KOPT-K1 (cell line): ENCODE measurements at regions not wholly inside any gene's neighbourhood (a gene's known extent, or its start where the extent isn't known, plus 50 kb on each side); places are given as distances from the start of the nearest gene placed in this dataset.
"Not testable (repeated sequence)": the region's sequence is repeated elsewhere in the genome, so short reads cannot be mapped to it uniquely, and the experiment has no call there.

Experiments
- H3K27ac ChIP-seq: fragments of 200-600 bp; sonication (generic); 2 replicates; pipeline ENCODE4 v1.5.1; 2016; ENCODE audit warnings: antibody characterized with exemption, mild to moderate bottlenecking, low read depth, low read length; ENCODE audit not compliant: poor library complexity, severe bottlenecking
- H3K36me3 ChIP-seq: fragments of 200-600 bp; sonication (generic); 2 replicates; pipeline ENCODE4 v1.5.1; 2017; ENCODE audit warnings: antibody characterized with exemption, mild to moderate bottlenecking, low read length, moderate library complexity; ENCODE audit not compliant: insufficient read depth
- H3K9me3 ChIP-seq: fragments of 200-600 bp; sonication (generic); 2 replicates; pipeline ENCODE4 v1.5.1; 2017; ENCODE audit warnings: antibody characterized with exemption, low read length, mild to moderate bottlenecking; ENCODE audit not compliant: insufficient read depth, poor library complexity, severe bottlenecking

DNA sequence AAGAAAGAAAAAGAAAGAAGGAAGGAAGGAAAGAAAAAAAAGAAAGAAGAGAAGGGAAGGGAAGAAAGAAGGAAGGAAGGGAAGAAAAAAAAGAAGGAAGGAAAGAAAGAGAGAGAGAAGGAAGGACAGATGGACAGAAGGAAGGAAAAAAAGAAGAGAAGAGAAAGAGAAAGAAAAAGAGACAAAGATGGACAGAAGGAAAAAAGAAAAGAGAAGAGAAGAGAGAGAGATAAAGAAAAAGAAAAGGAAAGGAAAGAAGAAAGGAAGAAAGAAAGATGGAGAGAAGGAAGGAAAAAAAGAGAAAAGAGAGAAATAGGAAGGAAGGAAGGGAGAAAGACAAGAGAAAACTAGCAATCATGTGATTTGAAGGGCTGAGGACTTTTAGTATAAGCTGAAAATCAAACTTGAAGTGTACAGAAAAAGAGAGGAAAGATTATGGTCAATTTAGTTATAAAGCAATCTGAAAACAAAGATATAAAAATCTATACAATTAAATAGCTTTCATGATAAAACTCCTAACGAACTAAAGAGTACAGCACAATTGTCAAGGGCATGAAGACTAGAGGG is 115.3 kb downstream of the LTN1 start:
- Histone ChIP-seq H3K9me3 (no peaks in the 10 kb centered on the region), H3K36me3 (peaks cover 43% of the 10 kb centered on the region), H3K27ac (no peak overlapping the region)

DNA sequence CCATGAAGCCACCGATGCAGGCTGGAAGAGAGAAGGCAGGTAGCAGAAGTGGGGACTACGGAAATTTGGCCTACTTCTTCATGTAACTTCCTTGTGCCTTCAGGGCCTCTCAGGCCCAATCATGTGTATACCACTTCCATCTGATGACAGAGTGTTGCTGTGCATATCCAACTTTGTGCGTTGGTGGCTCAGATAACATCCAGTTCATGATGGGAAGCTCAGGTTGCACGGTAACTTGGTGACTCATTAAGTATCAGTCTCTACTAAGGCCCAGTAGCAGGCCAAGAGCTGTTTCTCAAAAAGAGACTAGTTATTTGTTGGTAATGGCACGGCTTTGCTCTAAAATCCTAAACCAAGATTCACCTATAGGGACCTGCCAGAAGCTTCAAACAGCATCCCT is 117.6 kb downstream of the LTN1 start:
- no peaks in the 10 kb centered on the region for H3K9me3 ChIP-seq
- peaks cover 32% of the 10 kb centered on the region for H3K36me3 ChIP-seq
- no peak overlapping the region for H3K27ac ChIP-seq

GRCh38 chr21:28872218-28872617 is 120.5 kb downstream of the LTN1 start:
- H3K9me3 ChIP-seq = no peaks in the 10 kb centered on the region
- H3K27ac ChIP-seq = no peak overlapping the region
- peaks cover 32% of the 10 kb centered on the region for H3K36me3 ChIP-seq

GRCh38 chr21:28871388-28872010 is 121.2 kb downstream of the LTN1 start:
- H3K9me3 ChIP-seq = no peaks in the 10 kb centered on the region
- H3K36me3 ChIP-seq = peaks cover 30% of the 10 kb centered on the region
- no peak overlapping the region for H3K27ac ChIP-seq

GRCh38 chr21:28867401-28867800 is 125.3 kb downstream of the LTN1 start:
- H3K27ac ChIP-seq = no peak overlapping the region
- H3K36me3 ChIP-seq = peaks cover 4% of the 10 kb centered on the region; the same call in 1 of the 2 replicates
- H3K9me3 ChIP-seq = no peaks in the 10 kb centered on the region

DNA sequence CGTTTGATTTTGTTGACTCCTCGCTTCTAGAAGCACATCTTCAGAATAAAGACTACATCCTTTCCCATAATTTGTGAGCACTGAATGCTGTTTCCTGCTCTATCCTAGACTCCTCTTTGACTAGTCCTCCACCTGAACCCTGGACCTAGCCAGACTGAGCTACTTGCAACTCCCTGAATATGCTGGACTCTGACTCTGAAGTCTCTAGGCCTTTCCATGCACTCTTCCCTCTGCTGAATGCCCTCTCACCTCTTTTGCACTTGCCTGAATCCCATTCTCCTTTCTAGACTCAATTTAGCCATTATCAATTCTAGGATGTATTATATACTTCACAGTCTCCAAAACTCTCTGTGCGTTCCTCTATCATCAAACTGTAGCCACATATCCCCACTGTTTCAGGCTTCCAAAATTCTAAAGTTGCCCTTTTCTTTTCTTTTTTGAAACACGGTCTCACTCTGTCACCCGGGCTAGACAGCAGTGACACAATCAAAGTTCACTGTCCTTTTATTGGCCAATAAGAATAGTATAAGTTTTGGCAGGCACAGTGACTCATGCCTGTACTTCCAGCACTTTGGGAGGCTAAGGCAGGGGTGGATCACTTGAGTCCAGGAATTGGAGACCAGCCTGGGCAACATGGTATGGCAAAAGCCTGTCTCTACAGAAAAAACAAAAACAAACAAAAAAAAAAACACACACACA is 127.0 kb downstream of the LTN1 start:
- no peaks in the 10 kb centered on the region for H3K36me3 ChIP-seq
- no peaks in the 10 kb centered on the region for H3K9me3 ChIP-seq
- H3K27ac ChIP-seq = no peak overlapping the region

- H3K27ac ChIP-seq = no peak overlapping the region
- H3K9me3 ChIP-seq = no peaks in the 10 kb centered on the region
- no peaks in the 10 kb centered on the region for H3K36me3 ChIP-seq
Observed at GRCh38 chr21:28858424-28858823, 134.3 kb downstream of the LTN1 start.

DNA sequence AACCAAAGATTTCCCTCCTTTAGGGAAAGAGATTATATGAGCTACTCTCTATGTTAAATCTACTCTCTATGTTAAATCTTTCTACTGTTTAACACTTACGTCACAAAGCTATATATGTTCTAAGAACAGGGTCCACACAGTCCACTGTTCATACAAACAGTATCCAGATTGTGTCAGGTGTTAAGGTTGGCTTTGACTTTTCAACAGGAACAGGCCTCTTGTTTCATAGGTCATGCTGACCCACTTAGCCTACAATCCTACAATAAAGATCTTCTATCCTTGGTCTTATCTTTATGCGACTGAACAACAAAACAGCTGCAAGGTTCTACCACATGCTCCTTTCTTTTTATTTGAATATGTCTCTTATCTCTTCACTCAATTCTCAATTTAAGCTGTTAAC is 134.9 kb downstream of the LTN1 start:
- no peaks in the 10 kb centered on the region for H3K9me3 ChIP-seq
- H3K36me3 ChIP-seq = no peaks in the 10 kb centered on the region
- no peak overlapping the region for H3K27ac ChIP-seq

- H3K27ac ChIP-seq = no peak overlapping the region
- no peaks in the 10 kb centered on the region for H3K9me3 ChIP-seq
- H3K36me3 ChIP-seq = no peaks in the 10 kb centered on the region
Observed at GRCh38 chr21:28856588-28857250, 136.0 kb downstream of the LTN1 start.

DNA sequence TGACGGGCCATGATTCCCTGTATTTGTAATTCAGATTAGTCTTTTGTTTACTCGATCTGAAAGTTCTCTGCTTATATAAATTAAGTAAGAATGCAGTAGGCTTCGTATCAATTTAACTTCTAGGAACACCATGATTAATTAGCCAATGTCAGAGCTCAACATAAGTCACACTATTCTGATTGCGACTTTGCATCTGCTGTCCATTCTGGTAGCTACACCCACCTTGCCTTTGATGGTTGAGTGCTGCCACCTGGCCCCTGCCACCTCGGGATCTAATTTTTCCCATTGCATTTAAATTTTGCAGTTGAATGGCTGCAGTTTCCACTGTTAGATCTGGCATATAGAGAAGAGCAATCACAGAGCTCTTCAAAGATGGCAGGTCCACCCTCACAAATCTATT is 140.0 kb downstream of the LTN1 start:
- Histone ChIP-seq H3K27ac (no peak overlapping the region), H3K9me3 (no peaks in the 10 kb centered on the region), H3K36me3 (no peaks in the 10 kb centered on the region)

GRCh38 chr21:28851645-28852044 is 141.0 kb downstream of the LTN1 start:
- H3K36me3 ChIP-seq = no peaks in the 10 kb centered on the region
- H3K9me3 ChIP-seq = no peaks in the 10 kb centered on the region
- H3K27ac ChIP-seq = no peak overlapping the region

- not testable (repeated sequence) for H3K36me3 ChIP-seq, H3K9me3 ChIP-seq, H3K27ac ChIP-seq
Observed at GRCh38 chr21:28839237-28839636, 153.4 kb downstream of the LTN1 start.

GRCh38 chr21:28837426-28837825 is 155.3 kb downstream of the LTN1 start:
- H3K9me3 ChIP-seq, H3K36me3 ChIP-seq: not testable (repeated sequence)
- peak overlapping the region; percentile 57 for H3K27ac ChIP-seq

GRCh38 chr21:28836588-28836987 is 156.1 kb downstream of the LTN1 start:
- H3K27ac ChIP-seq = peak overlapping the region; percentile 57
- H3K36me3 ChIP-seq, H3K9me3 ChIP-seq: not testable (repeated sequence)

DNA sequence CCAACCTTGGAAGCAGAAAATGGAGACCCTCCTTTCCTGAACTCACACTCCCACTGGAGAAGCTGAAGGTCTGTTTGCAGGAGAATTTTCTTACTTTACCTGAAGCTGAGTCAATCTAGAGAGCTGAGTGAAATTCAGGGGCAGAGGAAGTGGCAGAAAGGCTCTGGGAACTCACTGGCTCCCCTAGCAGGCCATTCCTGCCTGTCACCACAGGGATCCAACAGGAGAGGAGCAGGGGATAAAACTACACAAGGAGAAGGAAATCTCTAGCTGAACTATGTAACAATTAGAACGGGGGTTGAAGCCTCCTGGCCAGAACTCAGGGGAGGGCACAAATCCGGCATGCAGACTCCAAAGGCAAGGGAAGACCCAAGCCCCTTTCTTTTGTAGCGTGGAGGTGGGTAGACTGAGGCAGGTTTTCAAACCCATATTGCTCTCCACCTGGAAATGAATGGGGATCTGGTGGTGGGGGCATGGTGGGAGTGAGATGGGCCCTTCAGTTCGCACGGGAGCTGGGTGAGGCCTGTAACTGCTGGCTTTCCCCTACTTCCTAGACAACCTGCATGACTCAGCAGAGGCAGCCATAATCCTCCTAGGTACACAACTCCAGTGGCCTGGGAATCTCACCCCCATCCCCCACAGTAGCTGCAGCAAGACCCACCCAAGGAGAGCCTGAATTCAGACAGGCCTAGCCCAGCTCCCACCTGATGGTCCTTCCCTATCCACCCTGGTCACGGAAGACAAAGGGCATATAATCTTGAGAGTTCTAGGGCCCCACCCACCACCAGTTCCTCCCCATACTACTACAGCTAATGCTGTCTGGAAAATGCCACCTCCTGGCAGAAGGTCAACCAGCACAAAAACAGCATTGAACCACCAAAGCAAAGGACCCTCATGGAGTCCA is 158.1 kb downstream of the LTN1 start:
- H3K36me3 ChIP-seq = no peaks in the 10 kb centered on the region
- no peaks in the 10 kb centered on the region for H3K9me3 ChIP-seq
- H3K27ac ChIP-seq = no peak overlapping the region
